Immature natural killer cell (primary cell): ENCODE measurements at regions not wholly inside any gene's neighbourhood (a gene's known extent, or its start where the extent isn't known, plus 50 kb on each side); places are given as distances from the start of the nearest gene placed in this dataset.
A peak's percentile ranks its signal among the peaks of the same experiment; 100 is the strongest.

Source experiments
- DNase-seq, 3 donors: peaks; one replicate each; pipeline ENCODE4 v3.0.0; 2022; ENCODE audit warnings: mixed read lengths in 1 of 3
- H3K27ac Mint-ChIP-seq, 6 donors: one replicate each; pipeline ENCODE4 v1.8.0; 2020; ENCODE audit warnings: mixed read lengths in 6 of 6, mild to moderate bottlenecking in 5 of 6, inconsistent platforms in 4 of 6, moderate library complexity in 3 of 6
- H3K27me3 Mint-ChIP-seq, 3 donors: one replicate each; pipeline ENCODE4 v1.8.0; 2020 to 2021; ENCODE audit warnings: low read depth in 3 of 3, mild to moderate bottlenecking in 3 of 3, mixed read lengths in 3 of 3, moderate library complexity in 3 of 3, inconsistent platforms in 1 of 3
- H3K36me3 Mint-ChIP-seq, 3 donors: one replicate each; pipeline ENCODE4 v1.8.0; 2020; ENCODE audit warnings: mixed read lengths in 3 of 3, inconsistent platforms in 2 of 3, mild to moderate bottlenecking in 2 of 3
- H3K4me1 Mint-ChIP-seq, 2 donors: one replicate each; pipeline ENCODE4 v1.8.0; 2020; ENCODE audit warnings: inconsistent platforms in 2 of 2, mild to moderate bottlenecking in 2 of 2, mixed read lengths in 2 of 2, moderate library complexity in 1 of 2
- H3K4me3 Mint-ChIP-seq, 5 donors: one replicate each; pipeline ENCODE4 v1.8.0; 2020; ENCODE audit warnings: mild to moderate bottlenecking in 5 of 5, mixed read lengths in 5 of 5, inconsistent platforms in 3 of 5, moderate library complexity in 3 of 5
- H3K9me3 Mint-ChIP-seq, 6 donors: one replicate each; pipeline ENCODE4 v1.8.0; 2020; ENCODE audit warnings: mild to moderate bottlenecking in 6 of 6, mixed read lengths in 6 of 6, inconsistent platforms in 4 of 6, moderate library complexity in 3 of 6

- Mint-ChIP-seq H3K4me1 (peaks cover 0 to 8% of the 10 kb centered on the region in 2 donors), H3K27ac (no peak overlapping the region), H3K27me3 (peaks cover 4 to 15% (median 4%) of the 10 kb centered on the region in 3 donors), H3K9me3 (peaks cover 0 to 2% (median 0%) of the 10 kb centered on the region in 6 donors), H3K4me3 (no peak overlapping the region), H3K36me3 (no peaks in the 10 kb centered on the region)
- DNase-seq, result no peak
Observed at GRCh38 chr1:84759756-84760155, 69.5 kb upstream of the SSX2IP start.

GRCh38 chr1:84758968-84759491 is 68.8 kb upstream of the SSX2IP start:
- no peaks in the 10 kb centered on the region for H3K36me3 Mint-ChIP-seq
- H3K9me3 Mint-ChIP-seq, result peaks cover 0 to 2% (median 0%) of the 10 kb centered on the region in 6 donors
- H3K27me3 Mint-ChIP-seq, result peaks cover 4 to 12% (median 4%) of the 10 kb centered on the region in 3 donors
- no peak overlapping the region for H3K4me3 Mint-ChIP-seq
- no peak overlapping the region for H3K27ac Mint-ChIP-seq
- no peak for DNase-seq
- peaks cover 0 to 8% of the 10 kb centered on the region in 2 donors for H3K4me1 Mint-ChIP-seq

- Mint-ChIP-seq H3K4me1 (peaks cover under 1 to 8% of the 10 kb centered on the region in 2 donors), H3K4me3 (no peak overlapping the region), H3K27me3 (peaks cover 4 to 13% (median 5%) of the 10 kb centered on the region in 3 donors), H3K27ac (no peak overlapping the region), H3K9me3 (peaks cover 0 to 2% (median 0%) of the 10 kb centered on the region in 6 donors), H3K36me3 (no peaks in the 10 kb centered on the region)
- no peak for DNase-seq
Observed at GRCh38 chr1:84758476-84758875, 68.2 kb upstream of the SSX2IP start.

- peaks cover 0 to 2% (median 0%) of the 10 kb centered on the region in 6 donors for H3K9me3 Mint-ChIP-seq
- no peak overlapping the region for H3K27ac Mint-ChIP-seq
- no peak for DNase-seq
- peaks cover 4 to 15% (median 9%) of the 10 kb centered on the region in 3 donors for H3K27me3 Mint-ChIP-seq
- no peak overlapping the region for H3K4me3 Mint-ChIP-seq
- no peaks in the 10 kb centered on the region for H3K36me3 Mint-ChIP-seq
- H3K4me1 Mint-ChIP-seq, result peaks cover 3 to 8% of the 10 kb centered on the region in 2 donors
Observed at GRCh38 chr1:84757301-84757700, 67.0 kb upstream of the SSX2IP start.

GRCh38 chr1:84756455-84757082 is 66.3 kb upstream of the SSX2IP start:
- Mint-ChIP-seq H3K4me1 (peaks cover 3 to 8% of the 10 kb centered on the region in 2 donors), H3K4me3 (no peak overlapping the region), H3K9me3 (no peaks in the 10 kb centered on the region), H3K27me3 (peaks cover 3 to 15% (median 9%) of the 10 kb centered on the region in 3 donors), H3K36me3 (no peaks in the 10 kb centered on the region), H3K27ac (no peak overlapping the region)
- DNase-seq, result no peak

GRCh38 chr1:84756001-84756400 is 65.7 kb upstream of the SSX2IP start:
- Mint-ChIP-seq H3K9me3 (no peaks in the 10 kb centered on the region), H3K4me1 (peaks cover 3 to 8% of the 10 kb centered on the region in 2 donors), H3K27ac (no peak overlapping the region), H3K4me3 (no peak overlapping the region), H3K27me3 (peaks cover 3 to 15% (median 9%) of the 10 kb centered on the region in 3 donors), H3K36me3 (no peaks in the 10 kb centered on the region)
- no peak for DNase-seq

- Mint-ChIP-seq H3K4me1 (peaks cover 3 to 8% of the 10 kb centered on the region in 2 donors), H3K4me3 (no peak overlapping the region)
Observed at GRCh38 chr1:84755216-84755615, 65.0 kb upstream of the SSX2IP start.

GRCh38 chr1:84754386-84754703 is 64.1 kb upstream of the SSX2IP start:
- Mint-ChIP-seq H3K4me3 (no peak overlapping the region), H3K4me1 (peaks cover 3 to 6% of the 10 kb centered on the region in 2 donors), H3K36me3 (no peaks in the 10 kb centered on the region), H3K27ac (no peak overlapping the region), H3K9me3 (no peaks in the 10 kb centered on the region), H3K27me3 (peaks cover 3 to 20% (median 9%) of the 10 kb centered on the region in 3 donors)
- DNase-seq, result no peak

More at GRCh38 chr1:84755216-84755615, 65.0 kb upstream of the SSX2IP start:
- H3K27me3 Mint-ChIP-seq, result peaks cover 3 to 18% (median 9%) of the 10 kb centered on the region in 3 donors
- H3K27ac Mint-ChIP-seq, result no peak overlapping the region
- H3K9me3 Mint-ChIP-seq, result no peaks in the 10 kb centered on the region
- H3K36me3 Mint-ChIP-seq, result no peaks in the 10 kb centered on the region
- DNase-seq, result no peak

- H3K27me3 Mint-ChIP-seq, result peaks cover 0 to 25% (median 7%) of the 10 kb centered on the region in 3 donors
- H3K27ac Mint-ChIP-seq, result peak overlapping the region in 1 of 6 donors; percentile 2
- H3K4me1 Mint-ChIP-seq, result peaks cover under 1 to 3% of the 10 kb centered on the region in 2 donors
- no peaks in the 10 kb centered on the region for H3K9me3 Mint-ChIP-seq
- peak overlapping the region in 1 of 5 donors; percentile 2 for H3K4me3 Mint-ChIP-seq
- no peaks in the 10 kb centered on the region for H3K36me3 Mint-ChIP-seq
- DNase-seq, result peak; percentile 49 to 65 (median 58)
Observed at GRCh38 chr1:84753516-84754385, 63.5 kb upstream of the SSX2IP start.

GRCh38 chr1:84750110-84750730 is 60.0 kb upstream of the SSX2IP start:
- H3K27ac Mint-ChIP-seq, result no peak overlapping the region
- peaks cover 0 to 16% (median 8%) of the 10 kb centered on the region in 3 donors for H3K27me3 Mint-ChIP-seq
- peaks cover 0 to 3% of the 10 kb centered on the region in 2 donors for H3K4me1 Mint-ChIP-seq
- H3K9me3 Mint-ChIP-seq, result no peaks in the 10 kb centered on the region
- H3K4me3 Mint-ChIP-seq, result no peak overlapping the region
- H3K36me3 Mint-ChIP-seq, result no peaks in the 10 kb centered on the region
- DNase-seq, result no peak

- peaks cover 0 to 3% of the 10 kb centered on the region in 2 donors for H3K4me1 Mint-ChIP-seq
- peaks cover 0 to 16% (median 8%) of the 10 kb centered on the region in 3 donors for H3K27me3 Mint-ChIP-seq
- H3K9me3 Mint-ChIP-seq, result no peaks in the 10 kb centered on the region
- DNase-seq, result no peak
- peak overlapping the region in 1 of 6 donors; percentile 30 for H3K27ac Mint-ChIP-seq
- H3K4me3 Mint-ChIP-seq, result no peak overlapping the region
- H3K36me3 Mint-ChIP-seq, result no peaks in the 10 kb centered on the region
Observed at GRCh38 chr1:84749427-84749826, 59.2 kb upstream of the SSX2IP start.

GRCh38 chr1:84748364-84748763 is 58.1 kb upstream of the SSX2IP start:
- no peak overlapping the region for H3K27ac Mint-ChIP-seq
- H3K36me3 Mint-ChIP-seq, result no peaks in the 10 kb centered on the region
- H3K4me3 Mint-ChIP-seq, result no peak overlapping the region
- DNase-seq, result no peak
- H3K4me1 Mint-ChIP-seq, result peaks cover 0 to 2% of the 10 kb centered on the region in 2 donors
- no peaks in the 10 kb centered on the region for H3K9me3 Mint-ChIP-seq
- peaks cover 0 to 13% (median 7%) of the 10 kb centered on the region in 3 donors for H3K27me3 Mint-ChIP-seq

GRCh38 chr1:84745857-84746256 is 55.6 kb upstream of the SSX2IP start:
- H3K36me3 Mint-ChIP-seq, result no peaks in the 10 kb centered on the region
- H3K4me3 Mint-ChIP-seq, result no peak overlapping the region
- no peak for DNase-seq
- no peak overlapping the region for H3K27ac Mint-ChIP-seq
- H3K9me3 Mint-ChIP-seq, result no peaks in the 10 kb centered on the region
- peaks cover 0 to 13% (median 7%) of the 10 kb centered on the region in 3 donors for H3K27me3 Mint-ChIP-seq
- H3K4me1 Mint-ChIP-seq, result no peaks in the 10 kb centered on the region

- no peaks in the 10 kb centered on the region for H3K9me3 Mint-ChIP-seq
- no peak overlapping the region for H3K27ac Mint-ChIP-seq
Observed at GRCh38 chr1:84743896-84744295, 53.6 kb upstream of the SSX2IP start.

More at GRCh38 chr1:84743896-84744295, 53.6 kb upstream of the SSX2IP start:
- no peaks in the 10 kb centered on the region for H3K36me3 Mint-ChIP-seq
- H3K4me1 Mint-ChIP-seq, result no peaks in the 10 kb centered on the region
- no peak overlapping the region for H3K4me3 Mint-ChIP-seq
- H3K27me3 Mint-ChIP-seq, result peaks cover 0 to 6% (median 1%) of the 10 kb centered on the region in 3 donors
- no peak for DNase-seq
